HEK293 (cell line): ENCODE measurements at regions not wholly inside any gene's neighbourhood (a gene's known extent, or its start where the extent isn't known, plus 50 kb on each side); places are given as distances from the start of the nearest gene placed in this dataset.

Source experiments
- CTCF ChIA-PET: fragments of 350-600 bp; formaldehyde crosslinking; extraction: SDS; loops from one replicate; lab custom pipeline; 2021; ENCODE audit warnings: antibody characterized with exemption; lab: Yijun Ruan, JAX
- POLR2A ChIA-PET: fragments of 300-600 bp; formaldehyde crosslinking; extraction: SDS; loops from one replicate; lab custom pipeline; 2020; ENCODE audit warnings: antibody characterized with exemption, inconsistent platforms; lab: Yijun Ruan, JAX
- H3K27ac ChIP-seq: fragments of 200-500 bp; sonication (Bioruptor generic); 2 replicates; pipeline ENCODE4 v1.5.1; 2014; ENCODE audit warnings: low read depth, low read length, control low read depth, inconsistent platforms; ENCODE audit errors: extremely low read depth
- H3K36me3 ChIP-seq, 2 experiments: fragments of 200-500 bp in 1 of 2; sonication (Bioruptor generic) in 1 of 2; 1 replicate in 1 of 2; 2 replicates in 1 of 2; pipeline ENCODE4 v1.5.1; 2014 to 2017; ENCODE audit warnings: inconsistent platforms in 2 of 2, low read length in 2 of 2; ENCODE audit not compliant: control insufficient read depth in 2 of 2, insufficient read depth in 1 of 2
- H3K4me1 ChIP-seq: fragments of 200-500 bp; sonication (Bioruptor generic); 2 replicates; pipeline ENCODE4 v1.5.1; 2014; ENCODE audit warnings: mild to moderate bottlenecking, low read length, inconsistent platforms; ENCODE audit not compliant: control insufficient read depth, insufficient read depth
- H3K4me3 ChIP-seq: 2 replicates; pipeline ENCODE4 v1.5.1; 2011; ENCODE audit warnings: low read depth, mild to moderate bottlenecking, control low read depth, low read length, moderate library complexity
- H3K9me3 ChIP-seq: fragments of 200-500 bp; sonication (Bioruptor generic); 2 replicates; pipeline ENCODE4 v1.5.1; 2014; ENCODE audit warnings: low read depth, low read length, inconsistent platforms; ENCODE audit not compliant: control insufficient read depth, insufficient read depth
- RBAK ChIP-seq: fragments of 450-650 bp; formaldehyde crosslinking; IDR thresholded peaks from 2 replicates; pipeline ENCODE4 v1.5.1; 2016; ENCODE audit warnings: missing biosample characterization, missing genetic modification characterization
- REPIN1 ChIP-seq: fragments of 450-650 bp; formaldehyde crosslinking; IDR thresholded peaks from 2 replicates; pipeline ENCODE4 v1.5.1; 2017; ENCODE audit warnings: missing biosample characterization, missing genetic modification characterization, low read depth
- SALL2 ChIP-seq: fragments of 450-650 bp; formaldehyde crosslinking; IDR thresholded peaks from 2 replicates; pipeline ENCODE4 v1.5.0; 2017; ENCODE audit warnings: missing biosample characterization, mild to moderate bottlenecking, missing genetic modification characterization, borderline replicate concordance
- ZBTB21 ChIP-seq: fragments of 450-650 bp; formaldehyde crosslinking; IDR thresholded peaks from 2 replicates; pipeline ENCODE4 v1.5.1; 2017; ENCODE audit warnings: missing biosample characterization, missing genetic modification characterization
- ZNF571 ChIP-seq: fragments of 450-650 bp; formaldehyde crosslinking; IDR thresholded peaks from 2 replicates; pipeline ENCODE4 v1.5.0; 2017; ENCODE audit warnings: missing biosample characterization, missing genetic modification characterization
- ZNF654 ChIP-seq: fragments of 450-650 bp; formaldehyde crosslinking; IDR thresholded peaks from 2 replicates; pipeline ENCODE4 v1.5.1; 2016; ENCODE audit warnings: low read depth, missing biosample characterization, missing genetic modification characterization
- ZNF660 ChIP-seq: fragments of 450-650 bp; IDR thresholded peaks from 2 replicates; pipeline ENCODE4 v1.5.1; 2018; ENCODE audit warnings: missing biosample characterization, mild to moderate bottlenecking, missing genetic modification characterization
- TF ChIP-seq, protein P1 (sequence below): fragments of 450-650 bp; formaldehyde crosslinking; IDR thresholded peaks from 2 replicates; pipeline ENCODE4 v1.5.1; 2017; ENCODE audit warnings: missing biosample characterization, missing genetic modification characterization
- TF ChIP-seq, protein P2 (sequence below): fragments of 450-650 bp; formaldehyde crosslinking; IDR thresholded peaks from 2 replicates; pipeline ENCODE4 v1.5.0; 2017; ENCODE audit warnings: missing biosample characterization, missing genetic modification characterization, borderline replicate concordance
- TF ChIP-seq, protein P3 (sequence below): fragments of 450-650 bp; IDR thresholded peaks from 2 replicates; pipeline ENCODE4 v1.5.1; 2018; ENCODE audit warnings: missing biosample characterization, missing genetic modification characterization
- TF ChIP-seq, protein P4 (sequence below): fragments of 450-650 bp; formaldehyde crosslinking; IDR thresholded peaks from 2 replicates; pipeline ENCODE4 v1.5.1; 2016; ENCODE audit warnings: missing biosample characterization, missing genetic modification characterization, borderline replicate concordance

DNA sequence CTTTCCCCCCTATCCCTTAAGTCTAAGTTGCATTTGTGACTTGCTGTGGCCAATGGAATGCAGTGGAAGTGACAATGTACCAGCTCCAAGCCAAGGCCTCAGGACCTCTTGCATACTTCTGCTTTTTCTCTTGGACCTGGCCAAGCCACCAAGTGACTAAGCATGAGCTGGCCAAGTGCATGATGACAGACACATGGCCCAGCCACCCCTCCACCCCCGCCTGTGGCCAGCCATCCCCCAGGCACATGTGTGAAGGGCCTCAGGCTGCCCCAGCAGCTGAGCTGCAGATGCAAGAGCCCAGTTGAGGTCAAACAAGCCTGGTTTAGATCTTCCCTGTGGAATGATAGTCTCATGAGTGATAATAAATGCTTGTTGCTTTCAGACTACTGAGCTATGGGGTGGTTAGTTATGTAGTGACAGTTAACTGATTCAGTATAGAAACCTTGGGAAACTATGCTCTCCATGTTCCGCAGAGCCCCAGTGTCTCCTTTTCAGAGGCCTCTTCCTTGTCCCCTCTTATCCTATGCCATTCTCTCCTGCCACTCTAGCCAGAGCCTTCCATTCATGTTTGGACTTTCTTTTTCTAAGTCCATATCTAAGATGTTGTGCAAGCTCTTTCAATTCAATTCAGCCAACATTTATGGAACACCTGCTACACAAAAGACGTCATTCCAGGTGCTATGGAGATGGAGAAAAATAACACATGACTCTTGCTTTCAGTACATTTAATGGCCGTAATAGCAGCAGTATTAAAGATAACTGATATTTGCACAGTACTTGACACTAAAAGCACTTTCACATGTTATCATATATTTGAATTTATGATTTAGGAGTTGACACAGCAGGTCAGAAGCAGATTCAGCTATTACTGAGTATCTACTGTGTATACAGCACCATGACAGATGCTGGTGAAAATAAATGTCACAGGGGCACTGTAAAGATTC lies 55.5 kb upstream of the LOXL4 start (continued):
- TF ChIP-seq, protein P1, sequence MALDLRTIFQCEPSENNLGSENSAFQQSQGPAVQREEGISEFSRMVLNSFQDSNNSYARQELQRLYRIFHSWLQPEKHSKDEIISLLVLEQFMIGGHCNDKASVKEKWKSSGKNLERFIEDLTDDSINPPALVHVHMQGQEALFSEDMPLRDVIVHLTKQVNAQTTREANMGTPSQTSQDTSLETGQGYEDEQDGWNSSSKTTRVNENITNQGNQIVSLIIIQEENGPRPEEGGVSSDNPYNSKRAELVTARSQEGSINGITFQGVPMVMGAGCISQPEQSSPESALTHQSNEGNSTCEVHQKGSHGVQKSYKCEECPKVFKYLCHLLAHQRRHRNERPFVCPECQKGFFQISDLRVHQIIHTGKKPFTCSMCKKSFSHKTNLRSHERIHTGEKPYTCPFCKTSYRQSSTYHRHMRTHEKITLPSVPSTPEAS (tag by site-specific recombination), result no peak
- TF ChIP-seq ZNF660 (tag by site-specific recombination), result no peak

DNA sequence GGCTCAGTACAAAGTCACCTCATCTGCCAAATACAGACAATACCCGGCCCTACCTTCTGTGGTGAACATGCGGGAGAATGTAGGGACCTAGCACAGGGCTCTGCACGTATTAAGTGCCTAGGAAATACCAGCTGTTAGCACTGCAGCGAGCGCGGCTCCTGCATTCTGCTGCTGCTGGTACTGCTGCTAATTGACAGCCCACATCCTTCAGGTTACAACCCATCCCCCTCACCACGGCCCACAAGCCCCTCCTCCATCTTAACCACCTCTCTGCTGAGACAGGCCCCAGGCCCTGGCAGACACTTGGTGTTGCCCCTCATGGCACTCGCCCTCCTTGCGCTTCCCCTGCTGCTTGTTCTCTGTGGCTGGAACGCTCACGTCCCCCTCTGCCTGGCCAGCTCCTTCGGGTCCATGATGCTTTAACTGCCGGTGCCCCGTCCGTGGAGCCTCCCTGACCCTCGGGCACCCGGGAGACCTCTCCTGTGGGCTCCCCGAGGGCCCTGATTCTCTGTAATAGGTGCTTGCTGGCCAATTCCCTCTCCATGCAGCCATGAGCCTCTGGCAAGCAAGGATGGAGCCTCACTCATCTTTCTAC lies 53.3 kb upstream of the LOXL4 start:
- ChIA-PET POLR2A (no interaction called here), CTCF (interaction anchor here (4.3 kb wide), 1 partner anchor 12 kb away, joined by 18 read pairs; no protein-coding TSS in a partner anchor)
- Histone ChIP-seq H3K4me1 (no peaks in the 10 kb centered on the region), H3K9me3 (no peaks in the 10 kb centered on the region), H3K36me3 (no peaks in the 10 kb centered on the region), H3K4me3 (no peak overlapping the region), H3K27ac (no peak overlapping the region)
- TF ChIP-seq, protein P2, sequence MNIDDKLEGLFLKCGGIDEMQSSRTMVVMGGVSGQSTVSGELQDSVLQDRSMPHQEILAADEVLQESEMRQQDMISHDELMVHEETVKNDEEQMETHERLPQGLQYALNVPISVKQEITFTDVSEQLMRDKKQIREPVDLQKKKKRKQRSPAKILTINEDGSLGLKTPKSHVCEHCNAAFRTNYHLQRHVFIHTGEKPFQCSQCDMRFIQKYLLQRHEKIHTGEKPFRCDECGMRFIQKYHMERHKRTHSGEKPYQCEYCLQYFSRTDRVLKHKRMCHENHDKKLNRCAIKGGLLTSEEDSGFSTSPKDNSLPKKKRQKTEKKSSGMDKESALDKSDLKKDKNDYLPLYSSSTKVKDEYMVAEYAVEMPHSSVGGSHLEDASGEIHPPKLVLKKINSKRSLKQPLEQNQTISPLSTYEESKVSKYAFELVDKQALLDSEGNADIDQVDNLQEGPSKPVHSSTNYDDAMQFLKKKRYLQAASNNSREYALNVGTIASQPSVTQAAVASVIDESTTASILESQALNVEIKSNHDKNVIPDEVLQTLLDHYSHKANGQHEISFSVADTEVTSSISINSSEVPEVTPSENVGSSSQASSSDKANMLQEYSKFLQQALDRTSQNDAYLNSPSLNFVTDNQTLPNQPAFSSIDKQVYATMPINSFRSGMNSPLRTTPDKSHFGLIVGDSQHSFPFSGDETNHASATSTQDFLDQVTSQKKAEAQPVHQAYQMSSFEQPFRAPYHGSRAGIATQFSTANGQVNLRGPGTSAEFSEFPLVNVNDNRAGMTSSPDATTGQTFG (tag by site-specific recombination), result no peak
- TF ChIP-seq SALL2 (tag by site-specific recombination), result no peak
- no peak for TF ChIP-seq REPIN1
- TF ChIP-seq, protein P3, sequence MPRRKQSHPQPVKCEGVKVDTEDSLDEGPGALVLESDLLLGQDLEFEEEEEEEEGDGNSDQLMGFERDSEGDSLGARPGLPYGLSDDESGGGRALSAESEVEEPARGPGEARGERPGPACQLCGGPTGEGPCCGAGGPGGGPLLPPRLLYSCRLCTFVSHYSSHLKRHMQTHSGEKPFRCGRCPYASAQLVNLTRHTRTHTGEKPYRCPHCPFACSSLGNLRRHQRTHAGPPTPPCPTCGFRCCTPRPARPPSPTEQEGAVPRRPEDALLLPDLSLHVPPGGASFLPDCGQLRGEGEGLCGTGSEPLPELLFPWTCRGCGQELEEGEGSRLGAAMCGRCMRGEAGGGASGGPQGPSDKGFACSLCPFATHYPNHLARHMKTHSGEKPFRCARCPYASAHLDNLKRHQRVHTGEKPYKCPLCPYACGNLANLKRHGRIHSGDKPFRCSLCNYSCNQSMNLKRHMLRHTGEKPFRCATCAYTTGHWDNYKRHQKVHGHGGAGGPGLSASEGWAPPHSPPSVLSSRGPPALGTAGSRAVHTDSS (tag by site-specific recombination), result no peak
- TF ChIP-seq ZBTB21, result no peak
- TF ChIP-seq ZNF571 (tag by site-specific recombination), result no peak
- TF ChIP-seq ZNF654 (tag by site-specific recombination), result no peak
- TF ChIP-seq RBAK (tag by site-specific recombination), result no peak
- TF ChIP-seq, protein P4, sequence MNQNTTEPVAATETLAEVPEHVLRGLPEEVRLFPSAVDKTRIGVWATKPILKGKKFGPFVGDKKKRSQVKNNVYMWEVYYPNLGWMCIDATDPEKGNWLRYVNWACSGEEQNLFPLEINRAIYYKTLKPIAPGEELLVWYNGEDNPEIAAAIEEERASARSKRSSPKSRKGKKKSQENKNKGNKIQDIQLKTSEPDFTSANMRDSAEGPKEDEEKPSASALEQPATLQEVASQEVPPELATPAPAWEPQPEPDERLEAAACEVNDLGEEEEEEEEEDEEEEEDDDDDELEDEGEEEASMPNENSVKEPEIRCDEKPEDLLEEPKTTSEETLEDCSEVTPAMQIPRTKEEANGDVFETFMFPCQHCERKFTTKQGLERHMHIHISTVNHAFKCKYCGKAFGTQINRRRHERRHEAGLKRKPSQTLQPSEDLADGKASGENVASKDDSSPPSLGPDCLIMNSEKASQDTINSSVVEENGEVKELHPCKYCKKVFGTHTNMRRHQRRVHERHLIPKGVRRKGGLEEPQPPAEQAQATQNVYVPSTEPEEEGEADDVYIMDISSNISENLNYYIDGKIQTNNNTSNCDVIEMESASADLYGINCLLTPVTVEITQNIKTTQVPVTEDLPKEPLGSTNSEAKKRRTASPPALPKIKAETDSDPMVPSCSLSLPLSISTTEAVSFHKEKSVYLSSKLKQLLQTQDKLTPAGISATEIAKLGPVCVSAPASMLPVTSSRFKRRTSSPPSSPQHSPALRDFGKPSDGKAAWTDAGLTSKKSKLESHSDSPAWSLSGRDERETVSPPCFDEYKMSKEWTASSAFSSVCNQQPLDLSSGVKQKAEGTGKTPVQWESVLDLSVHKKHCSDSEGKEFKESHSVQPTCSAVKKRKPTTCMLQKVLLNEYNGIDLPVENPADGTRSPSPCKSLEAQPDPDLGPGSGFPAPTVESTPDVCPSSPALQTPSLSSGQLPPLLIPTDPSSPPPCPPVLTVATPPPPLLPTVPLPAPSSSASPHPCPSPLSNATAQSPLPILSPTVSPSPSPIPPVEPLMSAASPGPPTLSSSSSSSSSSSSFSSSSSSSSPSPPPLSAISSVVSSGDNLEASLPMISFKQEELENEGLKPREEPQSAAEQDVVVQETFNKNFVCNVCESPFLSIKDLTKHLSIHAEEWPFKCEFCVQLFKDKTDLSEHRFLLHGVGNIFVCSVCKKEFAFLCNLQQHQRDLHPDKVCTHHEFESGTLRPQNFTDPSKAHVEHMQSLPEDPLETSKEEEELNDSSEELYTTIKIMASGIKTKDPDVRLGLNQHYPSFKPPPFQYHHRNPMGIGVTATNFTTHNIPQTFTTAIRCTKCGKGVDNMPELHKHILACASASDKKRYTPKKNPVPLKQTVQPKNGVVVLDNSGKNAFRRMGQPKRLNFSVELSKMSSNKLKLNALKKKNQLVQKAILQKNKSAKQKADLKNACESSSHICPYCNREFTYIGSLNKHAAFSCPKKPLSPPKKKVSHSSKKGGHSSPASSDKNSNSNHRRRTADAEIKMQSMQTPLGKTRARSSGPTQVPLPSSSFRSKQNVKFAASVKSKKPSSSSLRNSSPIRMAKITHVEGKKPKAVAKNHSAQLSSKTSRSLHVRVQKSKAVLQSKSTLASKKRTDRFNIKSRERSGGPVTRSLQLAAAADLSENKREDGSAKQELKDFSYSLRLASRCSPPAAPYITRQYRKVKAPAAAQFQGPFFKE, result no peak
